B cell (primary cell): ENCODE measurements at regions not wholly inside any gene's neighbourhood (a gene's known extent, or its start where the extent isn't known, plus 50 kb on each side); places are given as distances from the start of the nearest gene placed in this dataset.

Experiments
- EZH2 ChIP-seq: IDR thresholded peaks from 2 replicates; pipeline ENCODE4 v1.6.1; 2012; ENCODE audit warnings: borderline replicate concordance, low read depth, mild to moderate bottlenecking, moderate library complexity, low read length; ENCODE audit not compliant: insufficient read depth, poor library complexity, severe bottlenecking
- TF ChIP-seq, protein P1 (sequence below): fragments of 200-600 bp; IDR thresholded peaks from one replicate; pipeline ENCODE4 v1.8.0; 2022; ENCODE audit warnings: antibody characterized with exemption, mild to moderate bottlenecking

DNA sequence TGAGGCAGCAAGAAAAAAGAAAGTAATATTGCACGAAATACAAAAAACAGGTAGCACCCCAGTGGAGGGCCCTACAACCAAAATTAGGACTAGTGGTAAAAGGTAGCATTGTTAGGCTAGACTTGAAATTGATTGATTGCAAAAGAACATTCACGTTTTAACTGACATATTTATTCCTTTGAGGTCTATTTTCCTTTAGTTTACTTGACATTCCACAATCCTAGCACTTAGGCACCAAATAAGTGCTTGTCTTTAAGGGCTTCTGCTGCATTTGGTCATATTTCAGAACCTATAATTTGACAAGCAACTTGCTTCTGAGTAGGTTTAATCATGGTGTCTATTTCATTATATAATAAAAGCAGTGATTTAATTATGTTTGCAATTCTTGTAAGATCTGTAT is 642.7 kb upstream of the AGTR1 start:
- TF ChIP-seq, protein P1, sequence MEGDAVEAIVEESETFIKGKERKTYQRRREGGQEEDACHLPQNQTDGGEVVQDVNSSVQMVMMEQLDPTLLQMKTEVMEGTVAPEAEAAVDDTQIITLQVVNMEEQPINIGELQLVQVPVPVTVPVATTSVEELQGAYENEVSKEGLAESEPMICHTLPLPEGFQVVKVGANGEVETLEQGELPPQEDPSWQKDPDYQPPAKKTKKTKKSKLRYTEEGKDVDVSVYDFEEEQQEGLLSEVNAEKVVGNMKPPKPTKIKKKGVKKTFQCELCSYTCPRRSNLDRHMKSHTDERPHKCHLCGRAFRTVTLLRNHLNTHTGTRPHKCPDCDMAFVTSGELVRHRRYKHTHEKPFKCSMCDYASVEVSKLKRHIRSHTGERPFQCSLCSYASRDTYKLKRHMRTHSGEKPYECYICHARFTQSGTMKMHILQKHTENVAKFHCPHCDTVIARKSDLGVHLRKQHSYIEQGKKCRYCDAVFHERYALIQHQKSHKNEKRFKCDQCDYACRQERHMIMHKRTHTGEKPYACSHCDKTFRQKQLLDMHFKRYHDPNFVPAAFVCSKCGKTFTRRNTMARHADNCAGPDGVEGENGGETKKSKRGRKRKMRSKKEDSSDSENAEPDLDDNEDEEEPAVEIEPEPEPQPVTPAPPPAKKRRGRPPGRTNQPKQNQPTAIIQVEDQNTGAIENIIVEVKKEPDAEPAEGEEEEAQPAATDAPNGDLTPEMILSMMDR: no peak
- no peak for TF ChIP-seq EZH2
